MCF 10A (cell line): ENCODE measurements at regions not wholly inside any gene's neighbourhood (a gene's known extent, or its start where the extent isn't known, plus 50 kb on each side); places are given as distances from the start of the nearest gene placed in this dataset. TPM values are rescaled to one million over a fixed set of nuclear protein-coding genes. Genes with fewer than 3 reads are reported as not detected.

ENCODE experiments used
- BruUV-seq: library from RNA; stranded (reverse); fragments of 400-500 nt; replicated peaks from 2 replicates; lab custom pipeline; 2021; lab: Mats Ljungman, UMichigan
- CTCF ChIA-PET: fragments of 300-600 bp; sonication (Branson Sonifier 250); formaldehyde crosslinking; extraction: SDS; loops from one replicate; lab custom pipeline; 2021; ENCODE audit warnings: antibody characterized with exemption, inconsistent platforms; lab: Yijun Ruan, JAX
- POLR2A ChIA-PET: fragments of 300-600, 350-650 bp; sonication (Branson Sonifier 250); formaldehyde crosslinking; extraction: SDS; loops from one replicate; lab custom pipeline; 2020; ENCODE audit warnings: antibody characterized with exemption, inconsistent platforms; lab: Yijun Ruan, JAX
- DNase-seq: peaks from one replicate; pipeline ENCODE4 v3.0.0-alpha.2; 2018; ENCODE audit not compliant: unreplicated experiment
- H3K27ac Mint-ChIP-seq: one replicate; pipeline ENCODE4 v1.8.0; 2022; ENCODE audit warnings: mild to moderate bottlenecking, low read depth, mixed read lengths; ENCODE audit not compliant: unreplicated experiment
- H3K27me3 Mint-ChIP-seq: one replicate; pipeline ENCODE4 v1.8.0; 2022; ENCODE audit warnings: mixed read lengths; ENCODE audit not compliant: insufficient read depth, unreplicated experiment
- H3K36me3 Mint-ChIP-seq: one replicate; pipeline ENCODE4 v1.8.0; 2022; ENCODE audit warnings: mild to moderate bottlenecking, moderate library complexity, mixed read lengths; ENCODE audit not compliant: insufficient read depth, unreplicated experiment
- H3K4me1 Mint-ChIP-seq: one replicate; pipeline ENCODE4 v1.8.0; 2022; ENCODE audit warnings: mixed read lengths; ENCODE audit not compliant: insufficient read depth, unreplicated experiment
- H3K4me3 Mint-ChIP-seq: one replicate; pipeline ENCODE4 v1.8.0; 2022; ENCODE audit warnings: mild to moderate bottlenecking, moderate library complexity, mixed read lengths; ENCODE audit not compliant: unreplicated experiment
- H3K9me3 Mint-ChIP-seq: one replicate; pipeline ENCODE4 v1.8.0; 2022; ENCODE audit warnings: mixed read lengths; ENCODE audit not compliant: unreplicated experiment
- intact Hi-C: fragments of 100-400 bp; cut with micrococcal nuclease; formaldehyde crosslinking; loops from 2 replicates; pipeline ENCODE4 v1.14.1; 2022
- microRNA-seq: library from miRNA; unstranded; fragments of <30 nt; microRNA quantifications from one replicate; pipeline ENCODE4 v1.2.0, GENCODE V29; 2022
- TF ChIP-seq, protein P1 (sequence below): fragments of 200-600 bp; IDR thresholded peaks from one replicate; pipeline ENCODE4 v1.8.0; 2022; ENCODE audit warnings: antibody characterized with exemption, mild to moderate bottlenecking; ENCODE audit not compliant: unreplicated experiment

DNA sequence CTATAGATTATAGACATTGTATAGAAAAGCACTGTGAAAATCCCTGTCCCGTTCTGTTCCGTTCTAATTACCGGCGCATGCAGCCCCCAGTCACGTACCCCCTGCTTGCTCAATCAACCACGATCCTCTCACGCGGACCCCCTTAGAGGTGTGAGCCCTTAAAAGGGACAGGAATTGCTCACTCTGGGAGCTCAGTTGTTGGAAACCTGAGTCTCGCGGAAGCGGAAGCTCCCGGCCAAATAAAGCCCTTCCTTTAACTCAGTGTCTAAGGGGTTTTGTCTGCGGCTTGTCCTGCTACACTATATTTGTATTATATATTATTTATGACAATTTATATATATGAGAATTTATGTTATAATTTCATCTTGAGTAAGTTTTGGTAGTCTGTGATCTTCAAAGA lies 213.6 kb upstream of the AMIGO2 start:
- POLR2A ChIA-PET, result interaction anchor here (0.9 kb wide), 1 partner anchor 9 kb away, joined by 5 read pairs; no protein-coding TSS in a partner anchor
- H3K9me3 Mint-ChIP-seq, result no peaks in the 10 kb centered on the region
- CTCF ChIA-PET, result interaction anchor here (0.5 to 0.7 kb wide), 3 partner anchors 65 to 1066 kb away, joined by 3 read pairs; no protein-coding TSS in a partner anchor
- TF ChIP-seq, protein P1, sequence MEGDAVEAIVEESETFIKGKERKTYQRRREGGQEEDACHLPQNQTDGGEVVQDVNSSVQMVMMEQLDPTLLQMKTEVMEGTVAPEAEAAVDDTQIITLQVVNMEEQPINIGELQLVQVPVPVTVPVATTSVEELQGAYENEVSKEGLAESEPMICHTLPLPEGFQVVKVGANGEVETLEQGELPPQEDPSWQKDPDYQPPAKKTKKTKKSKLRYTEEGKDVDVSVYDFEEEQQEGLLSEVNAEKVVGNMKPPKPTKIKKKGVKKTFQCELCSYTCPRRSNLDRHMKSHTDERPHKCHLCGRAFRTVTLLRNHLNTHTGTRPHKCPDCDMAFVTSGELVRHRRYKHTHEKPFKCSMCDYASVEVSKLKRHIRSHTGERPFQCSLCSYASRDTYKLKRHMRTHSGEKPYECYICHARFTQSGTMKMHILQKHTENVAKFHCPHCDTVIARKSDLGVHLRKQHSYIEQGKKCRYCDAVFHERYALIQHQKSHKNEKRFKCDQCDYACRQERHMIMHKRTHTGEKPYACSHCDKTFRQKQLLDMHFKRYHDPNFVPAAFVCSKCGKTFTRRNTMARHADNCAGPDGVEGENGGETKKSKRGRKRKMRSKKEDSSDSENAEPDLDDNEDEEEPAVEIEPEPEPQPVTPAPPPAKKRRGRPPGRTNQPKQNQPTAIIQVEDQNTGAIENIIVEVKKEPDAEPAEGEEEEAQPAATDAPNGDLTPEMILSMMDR, result no peak
- H3K27me3 Mint-ChIP-seq, result no peaks in the 10 kb centered on the region
- no peak overlapping the region for H3K4me3 Mint-ChIP-seq
- no peaks in the 10 kb centered on the region for H3K36me3 Mint-ChIP-seq
- no peak for DNase-seq
- H3K27ac Mint-ChIP-seq, result no peak overlapping the region
- no peaks in the 10 kb centered on the region for H3K4me1 Mint-ChIP-seq
- intact Hi-C loops, result no loop called here
- no TSS peak for BruUV-seq

DNA sequence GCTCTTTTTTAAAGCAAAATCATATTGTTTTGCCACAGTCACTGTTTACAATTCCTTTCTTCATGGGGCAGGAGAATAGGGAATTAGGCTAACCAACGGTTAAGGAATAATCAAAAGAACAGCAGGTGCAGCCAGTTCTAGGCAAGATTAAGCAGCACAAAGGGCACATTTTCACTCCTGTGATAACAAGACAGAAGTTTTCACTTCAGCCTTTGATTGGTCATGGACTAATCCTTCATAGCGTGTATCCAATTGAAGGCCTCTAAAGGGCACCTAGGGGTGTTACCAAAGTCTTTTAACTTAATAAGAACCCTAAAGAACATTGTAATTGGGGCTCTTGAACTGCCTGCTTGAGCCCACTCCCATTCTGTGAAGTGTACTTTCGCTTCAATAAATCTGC lies 206.9 kb upstream of the AMIGO2 start:
- Mint-ChIP-seq H3K27ac (no peak overlapping the region), H3K4me1 (no peaks in the 10 kb centered on the region), H3K9me3 (no peaks in the 10 kb centered on the region), H3K36me3 (no peaks in the 10 kb centered on the region), H3K4me3 (no peak overlapping the region), H3K27me3 (no peaks in the 10 kb centered on the region)
- TF ChIP-seq, protein P1, result no peak
- ChIA-PET CTCF (no interaction called here), POLR2A (no interaction called here)
- no TSS peak for BruUV-seq
- intact Hi-C loops, result no loop called here
- DNase-seq, result no peak

Small RNA genes lying in the stretch of these regions (microRNA-seq; reads per million reads assigned to microRNA genes)
- not detected for gene MIR4494
